Psoas muscle (tissue), 7 donors: ENCODE measurements at regions not wholly inside any gene's neighbourhood (a gene's known extent, or its start where the extent isn't known, plus 50 kb on each side); places are given as distances from the start of the nearest gene placed in this dataset.

Experiments
- ATAC-seq, 4 donors: fragments of 200-7000 bp; cut with Tn5 transposase; one replicate each; pipeline ENCODE4 v1.9.1; 2020; ENCODE audit warnings: moderate library complexity in 3 of 4, mild to moderate bottlenecking in 2 of 4
- DNase-seq, 2 donors: peaks; one replicate each; pipeline ENCODE4 v3.0.0-alpha.2; 2020
- H3K27ac ChIP-seq: fragments of 200-600 bp; one replicate; pipeline ENCODE4 v1.8.0; 2022
- H3K27me3 ChIP-seq, 3 donors: fragments of 200-600 bp in 1 of 3; one replicate each; pipeline versions ENCODE4 v1.6.1 to v1.8.0; 2013 to 2022; ENCODE audit warnings: low read length in 2 of 3, mild to moderate bottlenecking in 2 of 3, moderate library complexity in 1 of 3; ENCODE audit not compliant: insufficient read depth in 3 of 3
- H3K36me3 ChIP-seq, 2 donors: fragments of 200-600 bp in 1 of 2; one replicate each; pipeline versions ENCODE4 v1.6.1 to v1.8.0; 2013 to 2022; ENCODE audit warnings: low read depth in 1 of 2, mild to moderate bottlenecking in 1 of 2, moderate library complexity in 1 of 2; ENCODE audit not compliant: insufficient read depth in 1 of 2
- H3K4me1 ChIP-seq: fragments of 200-600 bp; one replicate; pipeline ENCODE4 v1.8.0; 2022
- H3K4me3 ChIP-seq: fragments of 200-600 bp; one replicate; pipeline ENCODE4 v1.8.0; 2022; ENCODE audit warnings: mild to moderate bottlenecking
- H3K9me3 ChIP-seq: fragments of 200-600 bp; one replicate; pipeline ENCODE4 v1.8.0; 2022
- CTCF ChIP-seq: fragments of 200-600 bp; IDR thresholded peaks from one replicate; pipeline ENCODE4 v1.8.0; 2022; ENCODE audit warnings: antibody characterized with exemption
- WGBS, 3 donors: extraction: QIAGEN DNeasy Blood & Tissue Kit; methylation state at CpG; one replicate each; pipeline versions ENCODE4 v1.1.6 to v1.1.7; 2013; 5-methylcytosine and 5-hydroxymethylcytosine counted together
- intact Hi-C, 2 donors: fragments of 100-400 bp; cut with DNase I; formaldehyde crosslinking; loops; one replicate each; pipeline versions ENCODE4 v1.11.0 to v1.14.2; 2022
- donor health status: healthy with polysubstance abuse.
- donor health status: DM: no; HTN: no; CAD: no; lungs with moderate emphysema.
- donor health status: Bipolar disorder and iron deficiency.
- donor health status: healthy.
- donor health status: DM: yes; HTN: yes; CAD: no.
- donor health status: DM: no; HTN: no; CAD: no.
- donor health status: DM: yes; HTN: yes; CAD: no.

DNA sequence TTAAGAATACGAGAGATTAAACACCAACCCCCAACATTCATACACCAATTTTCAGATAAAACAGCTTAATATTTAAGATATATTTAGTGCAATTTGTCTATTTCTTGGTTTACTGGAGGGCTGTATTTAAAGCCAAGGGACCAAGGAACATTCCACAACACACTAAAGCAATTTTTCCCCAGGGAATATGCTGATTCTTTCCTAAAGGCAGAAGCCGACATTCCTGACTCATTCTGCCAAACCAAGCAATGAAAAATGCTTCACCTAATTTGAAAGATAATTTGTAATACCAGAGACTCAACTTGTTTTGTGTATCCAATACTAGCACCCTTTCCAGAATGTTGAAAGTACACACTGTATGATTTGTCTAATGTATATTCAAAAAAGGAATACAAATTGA, 1267.6 kb upstream of the PIK3C3 start:
- DNase-seq (no peak), ATAC-seq (no peak)
- Histone ChIP-seq H3K9me3 (no peaks in the 10 kb centered on the region), H3K4me3 (no peak overlapping the region), H3K4me1 (no peaks in the 10 kb centered on the region), H3K27ac (no peak overlapping the region), H3K36me3 (no peaks in the 10 kb centered on the region), H3K27me3 (no peaks in the 10 kb centered on the region)
- no peak for TF ChIP-seq CTCF
- WGBS, 3 donors: 44 to 51% (median 45%) methylated on average over 2 of the region's 2 CpGs
- intact Hi-C loops: no loop called here

DNA sequence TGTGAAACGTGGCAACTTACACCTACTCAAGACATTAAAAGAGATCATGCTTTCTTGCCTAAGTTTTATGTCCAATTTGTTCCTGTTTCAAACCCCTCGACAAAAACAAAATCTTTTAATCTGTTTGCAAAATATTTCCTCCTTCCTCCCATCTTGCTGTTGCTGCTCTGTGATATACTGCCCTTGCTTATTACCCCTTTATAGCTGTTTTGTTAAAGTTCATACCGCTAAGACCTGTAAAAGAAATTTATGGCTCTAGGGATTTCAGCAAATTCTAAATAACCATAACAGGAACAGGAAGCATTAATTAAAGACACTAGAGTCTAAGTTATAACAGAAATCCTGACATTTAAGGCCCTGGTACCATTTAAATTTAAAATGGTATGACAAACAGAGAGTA, 1268.2 kb upstream of the PIK3C3 start:
- intact Hi-C loops: no loop called here
- no peak overlapping the region for H3K27ac ChIP-seq
- no peak for ATAC-seq
- no peak for TF ChIP-seq CTCF
- no peak for DNase-seq
- WGBS, 3 donors: 17 to 20% (median 18%) methylated on average over 3 of the region's 3 CpGs
- no peaks in the 10 kb centered on the region for H3K36me3 ChIP-seq
- H3K9me3 ChIP-seq: no peaks in the 10 kb centered on the region
- no peaks in the 10 kb centered on the region for H3K27me3 ChIP-seq
- no peaks in the 10 kb centered on the region for H3K4me1 ChIP-seq
- no peak overlapping the region for H3K4me3 ChIP-seq

DNA sequence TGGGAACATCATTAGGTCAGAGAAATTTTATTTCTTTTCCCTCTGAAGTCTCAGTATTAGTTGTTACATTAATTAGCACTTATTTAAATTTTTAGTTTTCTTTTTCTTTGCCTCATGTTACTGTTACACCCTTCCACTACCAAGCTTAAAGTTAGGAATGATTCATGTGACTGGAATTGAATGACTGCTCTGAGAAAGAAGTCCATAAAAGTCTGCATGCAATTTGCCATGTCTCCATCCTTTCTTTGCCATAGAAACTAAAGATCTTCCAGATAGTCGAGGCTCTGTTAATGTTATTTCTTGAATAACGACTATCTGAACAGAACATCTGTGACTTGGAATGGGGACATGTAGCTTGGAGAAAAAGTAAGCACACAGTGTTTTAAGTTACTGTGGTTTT, 1269.8 kb upstream of the PIK3C3 start:
- no peak overlapping the region for H3K27ac ChIP-seq
- no peaks in the 10 kb centered on the region for H3K27me3 ChIP-seq
- no peak overlapping the region for H3K4me3 ChIP-seq
- intact Hi-C loops: no loop called here
- H3K4me1 ChIP-seq: no peaks in the 10 kb centered on the region
- no peak for TF ChIP-seq CTCF
- 57 to 63% (median 58%) methylated on average over 2 of the region's 2 CpGs for WGBS, 3 donors
- DNase-seq: no peak
- ATAC-seq: no peak
- H3K9me3 ChIP-seq: no peaks in the 10 kb centered on the region
- H3K36me3 ChIP-seq: no peaks in the 10 kb centered on the region

GRCh38 chr18:40678318-40678717, 1276.7 kb upstream of the PIK3C3 start:
- no peak for TF ChIP-seq CTCF
- ATAC-seq (no peak), DNase-seq (no peak)
- Histone ChIP-seq H3K4me1 (no peaks in the 10 kb centered on the region), H3K4me3 (no peak overlapping the region), H3K27me3 (no peaks in the 10 kb centered on the region), H3K27ac (no peak overlapping the region), H3K9me3 (no peaks in the 10 kb centered on the region), H3K36me3 (no peaks in the 10 kb centered on the region)
- intact Hi-C loops: no loop called here
- 92 to 96% (median 94%) methylated on average over 2 of the region's 2 CpGs for WGBS, 3 donors

DNA sequence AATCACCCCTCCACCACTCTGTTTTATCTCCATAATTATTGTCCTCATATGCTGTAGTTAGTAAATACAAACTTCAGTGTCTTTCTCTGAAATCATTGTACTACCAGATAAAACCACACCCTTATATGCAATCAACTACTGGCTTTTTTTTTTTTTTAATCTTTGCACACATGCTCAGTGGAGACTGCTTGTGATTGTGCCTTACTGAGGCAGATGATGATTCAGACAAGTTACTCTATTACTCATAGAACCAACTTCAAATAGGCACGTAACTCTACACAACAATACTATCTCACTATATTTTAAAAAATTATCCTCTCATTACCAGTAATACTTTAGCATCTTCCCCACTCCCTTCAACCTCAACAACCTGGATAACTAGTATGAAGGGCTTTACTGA, 1278.4 kb upstream of the PIK3C3 start:
- H3K4me3 ChIP-seq: no peak overlapping the region
- H3K9me3 ChIP-seq: no peaks in the 10 kb centered on the region
- no peaks in the 10 kb centered on the region for H3K27me3 ChIP-seq
- H3K36me3 ChIP-seq: no peaks in the 10 kb centered on the region
- intact Hi-C loops: no loop called here
- 50 to 95% (median 94%) methylated on average over 1 of the region's 1 CpG for WGBS, 3 donors
- ATAC-seq (no peak), DNase-seq (no peak)
- H3K4me1 ChIP-seq: no peaks in the 10 kb centered on the region
- no peak overlapping the region for H3K27ac ChIP-seq
- TF ChIP-seq CTCF: no peak
